Activated CD4-positive, alpha-beta T cell treated with anti-CD3 and anti-CD28 coated beads, Interleukin-2, amount 50 U/mL, for 16 hours (primary cell): ENCODE measurements at regions not wholly inside any gene's neighbourhood (a gene's known extent, or its start where the extent isn't known, plus 50 kb on each side); places are given as distances from the start of the nearest gene placed in this dataset.
A peak's percentile ranks its signal among the peaks of the same experiment; 100 is the strongest.

ENCODE experiments used
- DNase-seq: peaks from one replicate; pipeline ENCODE4 v3.0.0-alpha.2; 2020

DNA sequence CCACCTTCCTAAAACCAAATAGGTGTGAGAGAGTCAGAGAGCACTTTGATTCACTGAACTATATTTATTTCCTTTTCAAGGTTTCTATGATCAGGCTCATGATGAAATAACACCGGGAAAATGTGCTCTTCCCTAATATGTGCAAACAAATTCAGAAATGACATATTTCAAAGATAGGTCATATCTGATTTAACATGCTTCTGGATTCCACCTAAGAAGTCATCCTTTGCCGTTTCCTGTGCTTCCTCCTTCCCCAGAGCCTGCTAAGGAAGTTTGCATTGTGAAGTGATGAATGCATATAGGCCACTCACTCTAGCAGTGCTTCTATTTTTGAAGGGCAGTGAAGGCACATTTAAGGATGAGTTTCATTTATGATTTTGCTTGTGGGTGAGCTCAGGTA lies 327.6 kb downstream of the TDRD15 start:
- DNase-seq: no peak

DNA sequence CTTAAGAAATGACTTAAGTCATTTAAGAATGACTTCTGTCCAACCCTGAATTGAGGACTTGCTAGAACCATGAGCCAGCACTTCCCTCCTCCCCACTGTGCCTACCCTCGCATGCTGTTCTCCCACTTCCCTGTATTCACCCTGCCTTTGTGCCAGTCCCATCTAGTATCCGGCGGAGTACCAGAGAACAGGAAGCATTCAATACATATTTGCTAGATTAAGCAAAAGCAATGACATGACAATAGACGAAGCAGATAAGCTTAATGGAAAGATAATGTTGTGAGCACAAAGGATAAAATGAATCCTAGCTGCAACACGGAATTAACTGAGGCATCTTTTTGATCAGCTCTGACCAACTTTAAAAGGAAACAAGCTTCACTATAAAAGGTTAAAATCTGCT lies 328.5 kb downstream of the TDRD15 start:
- DNase-seq: no peak

DNA sequence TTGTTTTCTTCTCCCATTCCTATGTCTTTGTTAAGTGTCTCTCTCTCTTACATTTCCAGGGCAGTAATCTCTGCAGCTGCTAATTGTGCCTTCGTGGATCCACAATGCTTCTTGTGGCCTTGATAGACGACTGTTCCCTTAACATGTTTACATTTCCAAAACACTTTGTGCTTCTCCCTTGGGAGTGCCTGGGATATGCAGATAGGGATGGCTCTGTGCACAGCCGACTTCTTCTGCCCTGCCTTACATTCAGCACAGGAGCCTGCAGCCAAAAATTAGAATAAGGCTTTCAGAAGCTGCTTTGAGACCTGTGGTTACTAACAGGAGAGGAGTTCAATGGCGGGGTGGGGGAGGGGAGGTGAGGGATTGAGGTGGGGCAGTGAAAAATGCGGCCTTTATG lies 328.9 kb downstream of the TDRD15 start:
- DNase-seq: no peak

DNA sequence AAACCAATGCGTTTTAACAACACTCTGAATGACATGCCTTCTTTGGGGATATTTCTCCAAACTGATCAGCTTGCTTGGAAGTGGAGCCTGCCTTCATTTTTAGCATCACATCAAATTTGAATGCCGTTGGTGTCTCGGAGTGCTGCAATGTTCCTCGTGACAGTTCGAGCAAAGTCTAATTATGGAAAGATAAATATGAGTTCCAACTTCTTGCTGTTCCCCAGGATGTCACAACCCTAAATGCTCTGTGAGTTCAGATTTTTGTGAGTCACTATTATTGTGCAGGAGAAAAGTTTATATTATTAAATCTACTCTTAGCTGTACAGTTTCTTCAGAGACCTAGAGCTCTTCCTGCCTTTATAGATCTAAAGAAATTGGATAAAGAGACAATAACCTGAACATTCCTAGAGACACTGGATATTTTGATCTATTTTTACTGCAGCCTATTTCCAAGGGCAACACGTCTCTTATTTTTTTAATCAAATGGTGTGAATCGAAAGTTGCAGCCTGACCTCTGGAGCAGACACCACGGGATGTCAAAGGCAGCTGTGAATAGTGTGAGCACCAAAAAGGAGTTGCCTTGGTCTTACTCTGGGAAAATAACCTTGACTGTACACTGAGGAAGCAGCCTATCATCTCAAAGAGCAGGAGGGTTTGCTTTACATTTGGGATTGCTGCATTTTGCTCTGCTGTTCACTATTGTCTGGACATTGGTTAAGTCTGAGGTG lies 330.1 kb downstream of the TDRD15 start:
- DNase-seq: no peak

DNA sequence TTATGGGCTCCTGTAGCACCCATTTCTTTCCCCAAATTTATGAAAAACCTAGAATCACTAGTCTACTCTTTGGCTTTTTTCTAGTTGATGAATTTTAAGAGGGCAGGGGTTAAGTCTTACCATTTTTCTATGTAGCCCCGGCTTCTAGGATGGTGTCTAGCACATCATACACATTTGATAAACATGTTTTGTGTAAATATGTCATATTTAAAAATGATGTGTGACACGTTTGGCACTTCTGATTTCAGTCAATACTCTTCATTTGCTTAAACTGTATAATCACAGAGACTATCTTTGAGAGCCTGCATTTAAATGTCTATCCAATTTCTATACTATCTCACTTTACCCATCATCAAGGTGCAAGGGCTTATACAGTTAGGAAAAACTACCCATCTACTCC lies 331.1 kb downstream of the TDRD15 start:
- no peak for DNase-seq

DNA sequence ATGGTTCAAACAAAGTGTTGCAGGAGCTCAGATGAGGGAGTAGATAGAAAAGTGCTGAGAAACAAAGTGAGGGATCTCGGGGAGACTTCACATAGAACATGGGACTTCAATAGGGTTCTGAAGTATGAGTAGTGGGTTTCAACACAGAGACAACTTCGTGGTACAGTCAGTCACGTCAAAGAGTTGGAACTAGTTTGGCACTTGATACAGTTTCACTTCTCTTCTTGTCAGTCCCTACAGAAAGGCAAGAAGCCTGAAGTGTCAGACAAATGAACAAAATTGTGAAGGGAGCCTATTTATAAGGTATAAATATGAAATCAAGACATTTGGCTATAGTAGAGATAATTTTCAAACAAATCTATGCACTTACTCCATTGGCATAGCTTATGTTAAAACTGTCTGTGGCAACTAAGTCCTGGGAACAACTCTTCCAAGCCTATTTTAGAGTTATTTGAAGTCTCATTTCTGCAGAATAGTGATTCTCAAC lies 338.0 kb downstream of the TDRD15 start:
- no peak for DNase-seq

DNA sequence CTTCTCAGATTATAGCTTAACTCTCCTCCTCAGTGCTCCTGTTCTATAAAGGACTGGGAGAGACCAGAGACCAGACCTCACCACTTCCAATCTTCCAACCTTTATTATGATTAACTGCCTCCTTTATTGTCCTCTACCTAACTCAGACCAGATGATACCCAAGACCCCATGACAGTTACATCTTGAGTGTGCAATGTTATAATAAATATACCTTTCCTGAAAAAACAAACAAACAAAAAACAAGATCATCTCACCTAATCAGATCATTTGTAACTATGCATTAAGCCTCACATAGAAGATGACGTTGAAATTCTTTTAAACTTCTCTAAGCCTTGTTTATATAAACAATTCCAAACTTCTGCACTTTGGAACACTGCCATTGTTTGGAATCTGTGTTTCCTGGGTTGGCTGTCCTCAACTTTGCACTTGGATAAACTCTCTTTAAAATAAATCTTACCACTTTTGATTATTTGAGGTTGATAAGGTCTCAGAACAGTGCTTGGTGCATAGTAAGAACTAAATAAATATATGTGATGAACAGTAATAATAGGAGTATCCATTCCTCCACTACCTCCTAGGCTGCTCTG lies 342.7 kb downstream of the TDRD15 start:
- no peak for DNase-seq

DNA sequence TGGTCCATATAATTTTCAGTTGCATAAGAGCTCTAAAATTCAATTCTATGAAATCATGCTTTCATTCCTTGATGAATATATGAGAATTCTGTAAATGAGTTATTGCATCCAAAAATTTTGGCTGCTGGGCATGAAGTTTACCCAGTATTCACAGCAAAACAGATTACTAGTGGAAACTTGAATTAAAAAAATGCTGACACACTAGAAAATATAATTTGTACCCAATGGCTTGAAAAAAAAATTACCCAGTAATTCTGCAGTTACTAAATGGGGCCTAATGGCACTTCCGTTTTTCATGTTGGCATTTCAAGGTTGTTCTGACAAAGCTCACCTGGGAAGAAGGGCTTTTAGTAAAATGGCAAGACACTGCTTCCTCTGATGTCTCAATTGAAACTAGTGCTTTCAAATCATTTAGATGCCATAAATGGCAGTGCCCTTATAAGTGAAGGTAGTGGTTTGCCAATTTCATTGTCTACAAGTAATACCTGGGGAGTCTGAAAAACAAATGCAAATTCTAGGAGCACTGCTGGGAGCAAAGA lies 343.6 kb downstream of the TDRD15 start:
- no peak for DNase-seq

DNA sequence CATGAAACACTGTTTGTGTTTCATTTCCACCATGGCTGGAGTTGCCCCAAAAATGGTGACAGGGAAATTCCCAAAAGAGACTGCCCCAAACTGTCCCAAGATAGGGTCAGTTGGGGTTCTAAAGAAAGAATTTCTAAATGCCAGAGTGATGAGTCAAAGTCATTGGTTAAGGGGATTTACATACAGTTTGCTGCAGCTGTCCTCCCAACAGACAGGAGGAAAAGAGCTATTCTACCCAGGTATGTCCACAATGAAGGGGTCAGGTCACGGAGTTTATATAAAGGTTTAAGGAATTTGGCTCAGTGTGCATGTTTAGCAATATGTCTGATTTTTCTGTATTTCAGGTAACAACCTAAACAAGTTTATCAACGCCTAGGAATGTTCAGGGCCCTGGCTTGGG lies 344.1 kb downstream of the TDRD15 start:
- no peak for DNase-seq

DNA sequence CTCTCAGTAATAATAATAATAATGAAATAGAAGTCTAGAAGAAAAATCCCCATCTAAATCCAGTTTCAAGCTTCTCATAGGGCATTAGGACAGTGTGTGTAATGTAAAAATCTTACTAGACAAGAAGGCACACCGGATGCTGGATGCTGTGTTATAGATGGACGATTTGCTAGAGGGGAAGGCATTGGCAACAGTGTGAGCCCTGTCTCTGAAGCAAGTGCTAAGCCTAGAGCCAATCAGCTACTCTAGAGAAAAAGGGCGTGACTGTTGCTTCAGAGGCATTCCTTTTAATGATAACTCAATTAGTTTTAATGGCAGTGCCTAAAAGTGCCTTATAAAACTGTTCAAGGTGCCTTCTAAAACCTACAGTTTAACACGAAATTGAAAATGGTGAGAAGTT lies 344.9 kb downstream of the TDRD15 start:
- DNase-seq: no peak

DNA sequence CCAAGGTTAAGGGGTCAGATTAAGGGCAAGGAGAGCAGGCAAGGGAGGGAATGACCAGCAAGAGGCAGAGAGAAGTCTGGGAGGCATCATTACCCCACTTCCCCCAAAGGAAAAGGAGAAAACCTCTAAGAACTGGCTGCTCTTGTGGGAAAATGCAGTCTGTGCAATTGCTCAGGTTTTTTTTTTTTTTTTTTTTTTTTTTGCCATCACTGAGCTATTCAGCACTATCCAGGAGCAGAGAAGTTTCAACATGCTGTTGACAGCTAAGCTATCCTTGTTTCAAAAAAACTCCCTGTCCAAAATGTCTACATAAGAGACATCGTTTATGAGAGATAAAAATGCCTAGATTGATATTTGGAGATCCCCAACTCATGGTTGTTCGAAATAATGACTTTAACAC lies 345.4 kb downstream of the TDRD15 start:
- DNase-seq: no peak

DNA sequence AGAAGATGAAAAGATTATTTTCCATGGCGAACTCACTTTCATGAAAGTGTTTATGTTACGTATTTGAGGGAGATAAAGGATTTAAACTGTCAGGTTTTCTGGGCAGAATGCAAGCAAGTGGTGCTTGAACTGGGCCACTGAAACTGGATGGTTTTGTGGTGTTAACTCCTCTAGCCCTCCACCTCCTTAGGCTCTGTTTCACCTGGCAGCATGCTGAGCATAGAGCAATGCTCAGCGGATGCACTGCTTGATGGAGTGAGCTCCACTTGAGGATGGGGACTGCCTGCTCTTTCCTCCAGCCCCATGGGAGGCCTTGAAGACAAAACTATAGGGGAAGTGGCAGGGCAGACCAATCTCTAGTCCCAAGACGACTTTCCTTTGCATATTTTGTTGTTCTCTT lies 345.8 kb downstream of the TDRD15 start:
- no peak for DNase-seq

DNA sequence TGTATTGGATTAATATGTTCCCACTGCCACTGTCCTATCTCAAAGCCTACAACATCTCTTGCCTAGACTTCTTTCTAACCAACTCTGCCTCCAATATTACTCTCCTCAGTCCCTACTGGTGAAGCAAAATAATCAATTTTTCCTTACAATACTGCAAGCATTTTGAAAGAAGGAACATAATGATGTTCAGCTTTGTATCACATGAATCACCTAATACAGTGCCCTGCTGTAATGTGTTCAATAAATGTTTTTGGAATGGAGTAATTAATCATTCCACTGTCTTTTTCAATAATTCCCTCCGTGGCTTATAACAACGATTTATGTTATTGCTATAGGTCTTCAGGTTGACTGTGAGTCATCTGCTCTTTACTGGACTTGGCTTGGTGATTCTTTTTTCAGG lies 356.4 kb downstream of the TDRD15 start:
- DNase-seq: no peak

DNA sequence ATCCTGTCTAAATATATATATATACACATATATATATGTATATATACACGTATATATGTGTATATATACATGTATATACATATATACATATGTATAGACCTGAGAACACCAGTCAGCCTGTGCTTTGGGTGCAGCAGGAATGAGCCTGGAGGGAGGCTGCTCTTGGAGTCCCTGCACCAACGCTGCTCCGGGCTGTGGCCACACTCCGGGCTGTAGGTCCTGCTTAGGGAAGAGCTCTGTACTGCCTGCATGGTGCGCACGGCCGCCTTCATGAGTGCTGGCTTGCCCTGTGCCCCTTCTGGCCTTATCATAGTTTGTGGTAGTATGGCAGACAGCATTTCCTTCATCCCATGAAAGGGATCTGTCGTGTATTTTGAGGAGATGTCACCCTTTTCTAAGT lies 360.9 kb downstream of the TDRD15 start:
- no peak for DNase-seq

DNA sequence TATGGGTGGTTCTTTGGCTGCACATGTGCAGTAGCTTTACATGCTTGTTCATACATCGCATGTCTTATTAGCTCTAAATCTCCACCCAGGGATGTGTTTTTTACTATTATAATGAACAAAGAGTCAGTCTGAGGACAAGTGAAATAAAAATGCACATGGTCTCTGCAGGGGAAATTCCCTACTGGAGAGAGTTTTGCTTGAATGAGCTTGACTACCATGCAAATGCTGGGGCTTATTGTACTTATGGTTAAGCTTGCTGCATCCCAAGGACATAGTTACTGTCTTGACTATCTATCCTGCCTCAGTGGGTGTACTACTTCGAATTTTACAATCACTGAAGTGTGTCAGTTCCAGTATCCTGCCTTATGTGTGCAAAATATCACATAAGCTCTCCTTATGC lies 362.7 kb downstream of the TDRD15 start:
- DNase-seq: no peak

DNA sequence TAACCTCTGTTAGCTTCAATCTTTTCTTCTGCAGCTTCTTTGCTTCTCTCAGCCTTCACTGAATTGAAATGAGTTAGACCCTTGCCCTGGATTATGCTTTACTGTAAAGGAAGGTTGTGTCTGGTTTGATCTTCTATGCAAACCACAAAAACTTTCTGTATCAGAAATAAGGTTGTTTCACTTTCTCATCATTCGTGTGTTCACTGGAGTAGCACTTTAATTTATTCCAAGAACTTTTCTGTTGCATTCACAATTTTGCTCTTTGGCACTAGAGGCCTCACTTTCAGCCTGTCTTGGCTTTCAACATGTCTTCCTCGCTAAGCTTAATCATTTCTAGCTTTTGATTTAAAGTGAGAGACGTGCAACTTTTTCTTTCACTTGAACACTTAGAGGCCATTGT lies 365.3 kb downstream of the TDRD15 start:
- peak; percentile 4 for DNase-seq

DNA sequence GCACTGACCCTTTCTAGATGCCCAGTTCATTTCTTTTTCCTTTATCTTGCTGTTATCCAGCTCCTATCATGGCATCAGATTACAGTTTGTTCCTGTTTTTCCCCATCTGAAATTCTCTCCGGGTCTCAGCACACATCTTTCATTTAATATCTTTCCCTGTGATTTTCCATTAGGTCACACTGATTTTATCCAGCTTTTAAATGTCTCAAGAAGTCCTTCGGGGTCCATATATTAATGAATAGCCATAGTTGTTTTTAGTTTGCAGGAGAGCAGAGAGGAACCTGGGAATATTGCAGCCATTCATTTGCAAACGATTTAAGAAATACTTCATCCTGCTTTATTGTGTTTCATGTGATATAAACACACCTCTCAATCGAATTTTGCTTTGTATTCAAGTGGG lies 374.2 kb downstream of the TDRD15 start:
- no peak for DNase-seq

DNA sequence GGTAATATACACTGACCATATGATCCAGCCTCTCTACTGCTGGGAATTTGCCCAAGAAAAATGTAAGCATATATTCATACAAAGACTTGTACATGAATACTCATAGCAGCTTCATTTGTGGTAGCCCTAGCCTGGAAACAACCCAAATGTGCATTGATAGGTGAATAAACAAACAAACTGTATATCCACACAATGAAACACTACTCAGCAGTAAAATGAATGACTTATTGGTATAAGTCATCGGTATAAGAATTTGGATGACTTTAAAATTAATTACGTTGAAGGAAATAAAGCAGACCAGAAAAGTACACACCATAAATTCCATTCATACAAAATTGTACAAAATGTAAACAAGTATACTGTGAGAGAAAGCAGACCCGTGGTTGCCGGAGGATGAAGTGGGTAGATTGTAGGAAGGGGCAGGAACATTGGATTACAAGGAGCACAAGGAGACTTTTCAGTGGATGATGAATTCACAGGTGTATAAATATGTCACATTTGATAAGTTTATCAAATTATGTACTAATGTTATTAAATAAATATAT lies 376.7 kb downstream of the TDRD15 start:
- no peak for DNase-seq

DNA sequence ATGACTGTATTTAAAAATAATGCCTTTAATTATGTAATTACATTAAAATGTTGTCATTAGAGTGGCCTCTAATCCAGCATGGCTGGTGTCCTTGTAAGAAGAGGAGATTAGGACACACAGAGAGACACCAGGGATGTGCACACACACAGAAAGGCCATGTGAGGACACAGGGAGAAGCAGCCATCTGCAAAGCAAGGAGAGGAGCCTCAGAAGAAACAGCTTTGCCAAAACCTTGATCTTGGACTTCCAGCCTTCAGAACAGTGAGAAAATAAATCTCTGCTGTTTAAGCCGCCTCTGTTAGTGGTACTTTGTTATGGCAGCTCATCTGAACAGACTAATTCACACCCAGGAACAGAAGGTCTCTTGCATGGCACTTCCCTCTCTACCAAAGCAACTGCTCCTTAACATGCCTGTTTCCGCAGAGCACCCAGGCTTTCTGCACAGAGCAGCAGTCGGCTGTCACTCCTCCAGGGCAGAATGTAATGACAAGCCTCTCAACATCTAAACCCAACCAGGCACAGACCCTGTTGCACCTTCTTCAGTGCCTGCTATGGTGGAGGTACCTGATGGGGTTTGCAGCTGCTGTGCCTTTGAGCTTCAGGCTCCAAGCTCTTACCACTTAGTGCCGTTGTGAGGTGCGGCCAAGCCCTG lies 377.7 kb downstream of the TDRD15 start:
- no peak for DNase-seq

DNA sequence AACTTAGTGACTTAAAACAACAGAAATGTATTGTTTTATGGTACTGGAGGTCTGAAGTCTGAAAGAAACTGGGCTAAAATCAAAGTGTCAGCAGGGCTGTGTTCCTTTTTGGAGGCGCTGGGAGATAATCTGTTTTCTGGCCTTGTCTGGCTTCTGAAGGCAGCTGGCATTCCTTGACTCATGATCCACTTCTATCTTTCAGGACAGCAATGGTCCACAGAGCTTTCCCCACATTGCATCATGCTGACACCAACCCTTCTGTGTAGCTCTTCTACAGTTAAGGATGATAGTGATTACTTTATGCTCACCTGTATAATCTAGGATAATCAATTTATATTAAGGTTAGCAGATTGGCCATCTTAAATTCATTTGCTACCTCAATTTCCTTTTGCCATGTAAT lies 392.1 kb downstream of the TDRD15 start:
- DNase-seq: no peak

DNA sequence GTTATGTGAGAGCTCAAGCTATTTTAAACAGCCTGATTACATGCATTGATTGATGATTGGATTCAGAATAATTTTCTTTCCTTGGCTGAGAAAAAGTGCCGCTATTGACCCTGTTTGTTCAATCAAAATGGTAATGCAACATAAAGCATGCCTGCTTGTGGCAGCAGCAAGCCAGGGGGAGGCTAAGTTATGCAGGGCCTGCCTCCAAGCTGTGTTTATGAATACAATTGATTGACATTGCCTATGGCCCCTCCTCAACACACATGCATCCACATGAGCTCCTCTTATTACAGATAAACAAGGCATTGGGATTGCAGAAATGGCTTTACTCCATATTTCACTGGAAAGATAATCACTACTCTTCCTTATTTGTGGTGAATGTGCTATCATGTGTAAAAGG lies 395.6 kb downstream of the TDRD15 start:
- no peak for DNase-seq

DNA sequence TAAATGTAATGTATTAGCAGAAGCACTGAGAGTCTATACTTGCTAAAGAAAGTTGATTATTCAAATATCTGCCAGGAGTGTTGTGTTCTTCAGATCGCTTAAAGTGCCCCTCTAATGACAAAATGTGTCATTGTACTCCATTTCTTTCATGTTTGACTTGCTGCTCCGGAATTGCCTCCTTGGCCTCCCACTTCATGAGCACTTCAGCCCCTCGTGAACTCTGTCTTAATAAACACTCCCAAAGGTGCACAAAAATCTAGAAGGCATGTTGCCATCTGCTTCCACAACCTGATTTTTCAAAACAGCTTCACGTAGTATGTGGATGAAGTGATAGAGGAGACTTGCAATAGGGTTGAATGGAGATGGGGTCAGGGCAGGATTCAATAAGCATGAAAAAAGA lies 396.1 kb downstream of the TDRD15 start:
- no peak for DNase-seq

DNA sequence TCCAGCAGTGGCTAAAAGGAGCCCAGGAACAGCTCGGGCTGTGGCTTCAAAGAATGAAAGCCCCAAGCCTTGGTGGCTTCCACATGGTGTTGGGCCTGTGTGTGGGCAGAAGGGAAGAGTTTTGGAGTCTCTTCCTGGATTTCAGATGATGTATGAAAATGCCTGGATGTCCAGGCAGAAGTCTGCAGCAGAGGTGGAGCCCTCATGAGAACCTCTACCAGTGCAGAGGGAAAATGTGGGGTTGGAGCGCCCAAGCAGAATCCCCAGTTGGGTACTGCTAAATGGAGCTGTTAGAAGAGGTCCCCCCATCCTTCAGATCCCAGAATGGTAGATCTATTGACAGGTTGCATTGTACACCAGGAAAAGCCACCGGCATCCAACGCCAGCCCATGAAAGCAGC lies 412.1 kb downstream of the TDRD15 start:
- DNase-seq: no peak

DNA sequence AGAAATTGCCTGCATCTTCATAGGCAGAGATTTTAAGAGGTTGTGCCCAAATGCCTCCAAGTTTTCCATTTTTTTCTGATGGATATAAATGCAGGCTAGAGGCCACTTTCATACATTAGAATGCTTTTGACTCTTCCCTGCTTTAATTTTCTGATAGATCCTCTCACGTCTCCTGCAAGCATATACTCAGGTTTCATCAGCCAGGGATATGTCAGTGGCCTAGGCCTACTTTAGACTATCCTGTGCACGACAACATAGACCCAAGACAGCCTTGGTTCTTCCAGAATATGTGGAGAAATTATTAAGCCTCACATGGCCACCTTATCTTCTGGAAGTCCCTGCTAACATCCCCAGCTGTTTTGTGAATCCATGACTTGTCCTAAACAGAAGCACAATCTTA lies 415.9 kb downstream of the TDRD15 start:
- DNase-seq: no peak
